HG02759 (cell line): ENCODE measurements at regions not wholly inside any gene's neighbourhood (a gene's known extent, or its start where the extent isn't known, plus 50 kb on each side); places are given as distances from the start of the nearest gene placed in this dataset.

Experiments
- ATAC-seq: cut with Tn5 transposase; IDR thresholded peaks from one replicate; pipeline ENCODE4 v1.9.1; 2021; ENCODE audit warnings: mild to moderate bottlenecking, moderate library complexity; ENCODE audit not compliant: unreplicated experiment

DNA sequence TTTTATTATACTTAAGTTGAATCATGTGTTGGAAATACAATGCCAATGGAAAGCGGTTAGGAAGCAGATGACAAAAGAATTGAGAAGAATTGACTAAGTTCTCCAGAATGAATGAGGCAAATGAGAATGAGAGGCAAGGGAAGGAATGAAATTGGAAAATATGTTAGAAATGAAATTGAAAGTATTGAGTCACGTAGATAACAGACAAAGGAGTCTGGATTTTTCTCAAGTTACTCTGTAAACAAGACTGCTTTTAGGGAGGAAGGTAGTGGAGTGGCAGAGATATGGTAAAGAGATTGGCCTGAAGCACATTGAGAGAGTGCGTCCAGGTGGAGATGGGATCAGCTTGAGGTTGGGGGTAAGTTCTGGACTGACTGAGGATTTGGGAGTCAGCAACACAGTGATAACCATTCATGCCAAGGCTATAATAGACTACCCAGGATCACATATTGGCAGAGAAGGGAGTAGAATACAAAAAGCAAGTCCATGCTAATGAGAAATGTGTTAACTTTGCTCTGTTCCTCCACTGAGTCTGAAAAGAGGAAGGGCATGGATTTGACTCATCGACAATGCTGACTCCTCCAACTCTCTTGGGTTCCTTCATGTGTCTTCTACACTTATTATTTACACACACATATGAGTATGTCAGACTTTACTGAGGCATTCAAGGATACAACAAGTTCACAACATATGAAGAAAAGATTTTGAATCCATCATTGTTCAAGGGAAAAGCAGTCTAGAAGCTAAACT lies 814.2 kb upstream of the ZNF608 start:
- no peak for ATAC-seq

DNA sequence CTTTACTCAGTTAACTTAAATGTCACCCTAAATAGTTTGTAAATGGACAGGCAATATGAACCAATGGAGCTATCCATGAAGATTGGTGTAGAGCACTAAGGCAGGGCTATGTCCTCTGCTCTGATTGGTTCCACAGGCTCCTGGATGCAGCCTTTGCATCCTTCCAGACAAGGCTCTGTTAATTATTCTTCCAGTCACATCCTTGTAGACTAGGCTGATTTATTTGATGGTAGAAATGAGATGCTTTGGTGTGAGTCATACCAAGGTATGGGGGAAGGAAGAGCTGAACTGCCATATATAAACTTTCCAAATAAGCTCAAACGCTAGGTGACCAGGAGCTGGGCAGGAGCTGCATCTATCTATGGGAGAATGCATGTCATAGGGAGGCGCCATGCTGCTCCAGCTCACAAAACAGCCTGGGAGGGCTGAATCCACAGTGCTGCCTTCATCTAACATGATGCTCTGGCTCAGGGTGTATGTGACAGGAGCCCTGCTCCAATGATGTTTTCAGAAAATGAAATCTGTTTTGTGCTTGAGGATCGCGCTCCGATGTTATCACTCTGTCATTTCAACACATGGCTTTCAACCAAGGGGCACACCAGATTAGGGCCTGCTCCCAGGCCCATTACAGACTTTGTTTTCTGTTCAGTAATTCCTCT lies 818.0 kb upstream of the ZNF608 start:
- no peak for ATAC-seq

DNA sequence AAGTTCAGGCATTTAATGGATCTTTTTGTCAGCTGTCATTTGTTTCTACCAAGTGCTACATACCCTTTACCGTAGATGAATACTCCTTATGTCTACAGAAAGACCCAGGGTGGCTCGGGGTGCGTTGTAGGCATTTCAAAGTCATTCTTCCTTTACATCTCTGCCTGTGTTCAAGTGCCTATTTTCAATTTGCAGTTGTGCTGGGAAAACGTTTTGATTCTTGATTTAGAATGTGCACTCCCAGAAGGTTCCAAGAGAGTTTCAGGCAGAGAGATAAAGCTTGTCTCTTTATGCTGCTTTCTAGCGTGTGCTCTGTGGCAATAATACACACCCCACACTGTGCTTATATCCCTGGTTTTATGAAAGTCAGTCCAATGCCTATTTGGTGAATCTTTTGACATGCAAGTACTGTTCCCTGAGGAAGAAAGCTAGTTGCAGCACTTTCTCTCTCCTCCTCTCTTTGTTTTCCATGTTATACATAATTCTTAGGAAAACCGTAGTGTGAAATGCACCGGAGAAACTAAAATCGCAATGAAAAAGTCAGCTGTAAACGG lies 828.1 kb upstream of the ZNF608 start:
- no peak for ATAC-seq

GRCh38 chr5:125575171-125575890 lies 828.9 kb upstream of the ZNF608 start:
- ATAC-seq, result no peak

GRCh38 chr5:125575891-125576505 lies 829.6 kb upstream of the ZNF608 start:
- no peak for ATAC-seq

DNA sequence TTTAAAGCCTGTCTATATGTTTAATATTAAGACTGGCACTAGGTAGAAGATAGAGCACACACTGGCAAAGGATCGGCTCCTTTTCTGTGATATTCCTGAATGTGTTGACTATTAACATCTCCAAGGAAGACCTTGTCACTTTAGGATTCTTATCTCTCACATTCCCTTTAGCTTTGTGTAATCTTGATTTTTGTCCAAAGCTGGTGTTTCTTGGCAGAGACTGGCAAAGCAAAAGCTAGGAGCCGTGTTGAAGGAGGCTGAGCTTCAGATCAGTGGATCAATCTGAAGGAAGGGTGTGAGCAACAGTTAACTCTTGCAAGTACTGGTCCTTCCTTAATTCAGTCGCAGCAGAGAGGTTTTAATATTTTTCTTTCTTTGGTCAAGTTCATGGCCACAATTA lies 830.4 kb upstream of the ZNF608 start:
- no peak for ATAC-seq

- no peak for ATAC-seq
Measured at GRCh38 chr5:125578551-125578950, 832.1 kb upstream of the ZNF608 start.

DNA sequence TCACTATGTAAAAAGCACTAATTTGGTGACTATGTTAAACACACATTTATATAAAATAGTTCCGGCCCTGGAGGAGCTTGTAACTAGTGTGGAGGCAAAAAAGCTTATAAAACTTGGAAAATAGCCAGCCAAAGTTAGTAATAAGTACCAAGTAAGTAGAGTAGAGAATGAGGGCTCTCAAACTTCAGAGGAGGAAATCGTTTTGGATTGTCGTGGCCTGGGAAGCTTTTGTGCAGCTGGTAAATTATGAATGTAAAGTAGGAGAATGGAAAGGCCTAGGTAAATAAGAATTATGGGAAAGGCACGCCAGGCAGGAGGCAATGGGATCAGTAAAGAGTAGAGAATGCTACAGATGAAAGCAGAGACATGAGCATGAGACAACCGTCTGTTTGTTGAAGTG lies 832.7 kb upstream of the ZNF608 start:
- no peak for ATAC-seq

DNA sequence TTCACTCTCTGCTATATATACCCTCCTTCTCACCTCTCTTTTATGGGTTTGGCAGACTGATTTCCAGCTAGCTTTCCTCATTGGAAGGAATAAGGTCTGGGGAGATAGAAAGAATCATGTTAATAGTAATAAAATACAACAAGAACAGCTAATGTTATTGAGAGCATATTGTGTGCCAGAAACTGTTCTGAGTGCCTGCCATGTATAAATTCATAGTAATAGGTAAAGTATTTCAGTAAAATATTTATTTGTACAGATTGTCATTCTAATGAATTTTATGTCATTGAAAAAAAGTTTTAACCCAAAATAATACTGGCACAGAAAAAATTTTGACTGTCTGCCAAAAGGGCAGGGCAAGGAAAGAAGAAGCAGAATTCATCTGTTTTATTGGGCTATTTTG lies 834.9 kb upstream of the ZNF608 start:
- no peak for ATAC-seq

DNA sequence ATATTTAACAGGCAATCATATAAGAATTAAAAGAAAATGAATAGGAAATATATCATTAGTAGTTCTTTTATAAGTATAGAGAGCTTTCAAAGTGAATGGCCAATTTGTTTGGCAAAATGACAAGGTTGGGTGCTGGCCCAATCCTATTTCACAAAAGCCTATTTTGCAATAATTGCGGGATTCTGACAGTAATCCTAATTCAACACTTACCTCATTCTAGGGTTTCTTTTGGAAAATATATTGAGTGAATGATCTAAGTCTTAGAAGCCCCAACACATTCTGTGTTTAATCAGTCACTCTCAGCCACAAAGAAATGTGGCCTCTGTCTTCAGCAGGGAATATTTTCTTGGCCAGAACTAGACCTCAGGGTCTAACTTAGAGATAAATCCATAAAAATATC lies 835.9 kb upstream of the ZNF608 start:
- ATAC-seq, result no peak

DNA sequence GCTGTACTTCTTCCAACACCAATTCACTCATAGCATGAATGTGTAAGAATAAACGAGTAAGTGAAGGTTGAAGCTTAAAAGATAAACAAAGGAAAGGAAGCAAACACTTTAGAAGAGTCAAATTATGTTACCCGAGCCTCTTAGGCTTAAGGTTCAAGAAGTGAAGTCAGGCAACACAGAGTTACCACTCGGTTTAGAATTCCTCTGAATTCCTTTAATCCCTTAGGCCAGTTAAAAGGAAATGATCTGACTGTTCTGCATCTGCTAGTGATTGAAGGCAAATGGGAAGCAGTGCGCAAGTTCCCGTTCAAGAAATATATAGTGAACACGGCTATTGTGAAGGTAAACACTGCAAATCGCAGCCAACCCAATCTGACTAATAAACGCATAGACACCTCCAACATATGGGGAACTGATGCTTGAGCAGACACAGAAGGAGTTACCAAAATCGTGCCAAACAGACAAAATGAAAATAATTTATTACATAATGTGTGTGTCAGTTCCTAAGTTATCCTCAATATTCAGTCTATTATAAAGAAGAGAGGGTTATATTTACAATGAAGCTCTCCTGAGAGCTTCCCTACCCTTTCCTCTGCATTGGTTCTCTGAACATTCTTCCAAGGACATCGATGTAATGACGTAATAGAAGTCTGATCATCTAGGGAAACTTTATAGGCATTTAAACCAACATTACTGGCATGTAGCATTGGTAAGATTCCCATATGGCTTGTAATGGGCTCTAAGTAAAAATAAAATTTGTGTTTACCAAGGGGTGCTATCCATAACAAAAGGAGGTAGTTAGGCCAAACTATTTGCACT lies 837.1 kb upstream of the ZNF608 start:
- ATAC-seq, result no peak

GRCh38 chr5:125584140-125584520 lies 837.7 kb upstream of the ZNF608 start:
- ATAC-seq, result no peak

DNA sequence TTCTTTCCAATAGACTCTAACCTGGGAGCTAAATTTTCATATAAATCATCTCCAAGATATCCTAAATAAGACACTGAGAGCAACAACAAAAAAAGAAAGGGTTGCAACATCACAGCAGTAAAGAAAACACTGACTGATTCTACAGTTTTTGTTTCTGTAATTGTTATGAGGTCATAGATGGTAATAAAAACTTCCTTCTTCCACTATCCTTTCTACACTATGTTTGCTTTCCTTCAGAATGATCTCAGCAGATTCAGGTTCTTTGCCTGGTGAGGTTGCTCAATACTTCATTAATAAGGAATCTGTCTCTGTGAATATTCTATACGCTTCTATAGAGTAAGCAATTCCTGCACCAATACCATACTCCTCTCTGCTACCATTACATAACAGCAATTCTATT lies 835.6 kb upstream of the GRAMD2B start:
- no peak for ATAC-seq

- ATAC-seq, result no peak
Measured at GRCh38 chr5:125592856-125593255, 830.4 kb upstream of the GRAMD2B start.

DNA sequence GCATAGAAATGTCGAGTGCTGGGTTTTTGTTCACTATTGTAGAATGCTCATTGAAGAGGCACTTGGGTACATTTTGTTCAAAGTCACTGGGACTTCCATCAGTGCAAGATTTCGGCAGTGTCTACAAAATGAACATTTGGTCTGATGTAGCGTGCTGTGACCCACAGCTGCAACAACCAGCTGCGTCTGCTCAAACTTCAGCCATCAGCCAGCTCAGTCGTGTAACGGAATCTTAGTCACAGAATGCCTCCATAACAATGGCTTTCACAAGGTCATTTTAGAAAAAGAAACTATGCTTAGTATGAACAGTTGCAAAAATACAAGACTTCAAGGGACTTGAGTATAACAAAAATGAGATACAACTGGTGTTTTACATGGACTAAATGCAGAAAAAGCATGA lies 828.1 kb upstream of the GRAMD2B start:
- ATAC-seq, result no peak

- no peak for ATAC-seq
Measured at GRCh38 chr5:125595845-125596244, 827.4 kb upstream of the GRAMD2B start.

DNA sequence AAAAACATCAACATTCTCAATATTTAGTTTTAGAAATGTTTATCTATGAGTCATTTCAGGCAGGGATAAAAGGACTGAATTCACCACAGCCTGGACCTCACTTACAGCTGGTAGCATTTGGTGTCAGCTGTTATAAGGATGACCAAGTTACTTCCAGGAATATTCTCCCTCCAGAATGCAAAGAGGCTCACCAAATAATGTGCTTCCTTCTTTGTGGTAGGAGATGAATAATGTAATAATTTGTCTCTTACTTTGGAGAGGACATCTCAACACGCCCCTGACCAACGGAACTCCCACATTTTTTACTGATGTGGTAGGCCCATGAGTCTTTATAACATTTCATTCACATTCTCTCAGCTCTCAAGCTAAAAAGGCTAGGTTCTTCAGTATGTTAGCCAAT lies 825.9 kb upstream of the GRAMD2B start:
- ATAC-seq, result no peak

- no peak for ATAC-seq
Measured at GRCh38 chr5:125600559-125600958, 822.6 kb upstream of the GRAMD2B start.

- ATAC-seq, result no peak
Measured at GRCh38 chr5:125602184-125602583, 821.0 kb upstream of the GRAMD2B start.

GRCh38 chr5:125603321-125603720 lies 819.9 kb upstream of the GRAMD2B start:
- ATAC-seq, result no peak

DNA sequence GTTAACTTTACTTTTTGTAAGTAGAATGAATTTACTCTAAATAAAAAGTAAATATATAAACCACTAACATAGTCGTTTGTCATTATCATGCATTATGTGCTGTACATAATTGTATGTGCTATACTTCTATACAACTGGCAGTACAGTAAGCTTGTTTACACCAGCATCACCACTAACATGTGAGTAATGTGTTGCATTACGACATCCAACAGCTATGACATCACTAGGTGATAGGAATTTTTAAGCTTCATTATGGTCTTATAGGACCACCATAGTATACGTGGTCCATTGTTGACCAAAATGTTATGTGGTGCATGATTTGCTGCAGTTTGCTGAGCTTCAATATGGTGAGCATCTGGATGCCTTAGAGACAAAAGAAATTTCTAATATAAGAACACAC lies 819.1 kb upstream of the GRAMD2B start:
- ATAC-seq, result no peak
